ENCODE measurements at regions not wholly inside any gene's neighbourhood (a gene's known extent, or its start where the extent isn't known, plus 50 kb on each side); places are given as distances from the start of the nearest gene placed in this dataset.

- Histone ChIP-seq H3K79me2 (ENCODE audit: insufficient read depth, low read length) (no peaks in the 10 kb centered on the region), H3K9me3 (ENCODE audit: insufficient read depth, low read depth, low read length) (no peaks in the 10 kb centered on the region), H2AFZ (ENCODE audit: low read depth, low read length) (no peak overlapping the region), H3K4me3 (ENCODE audit: insufficient read depth, low read depth, low read length) (no peak overlapping the region), H3K9ac (ENCODE audit: low read length) (no peak overlapping the region), H3K27ac (ENCODE audit: low read depth, low read length) (no peak overlapping the region), H3K4me1 (ENCODE audit: insufficient read depth, low read length) (no peaks in the 10 kb centered on the region), H3K27me3 (ENCODE audit: insufficient read depth, low read length) (no peaks in the 10 kb centered on the region), H3K4me2 (ENCODE audit: low read length) (no peak overlapping the region), H4K20me1 (ENCODE audit: insufficient read depth, low read length) (no peaks in the 10 kb centered on the region), H3K36me3 (ENCODE audit: insufficient read depth, low read length) (no peaks in the 10 kb centered on the region)
- H3K4me3 Mint-ChIP-seq (ENCODE audit: unreplicated experiment): no peak overlapping the region
- TF ChIP-seq CTCF (IDR thresholded peaks at IDR 0.05; ENCODE audit: insufficient read depth, low read depth, low read length): no peak
- H3K4me1 Mint-ChIP-seq (ENCODE audit: low read depth, unreplicated experiment): no peaks in the 10 kb centered on the region
- no peak overlapping the region for H3K27ac Mint-ChIP-seq (ENCODE audit: unreplicated experiment)
- no peak for DNase-seq (ENCODE audit: low read depth)
- no peaks in the 10 kb centered on the region for H3K9me3 Mint-ChIP-seq (ENCODE audit: unreplicated experiment)
- H3K27me3 Mint-ChIP-seq (ENCODE audit: low read depth, unreplicated experiment): peaks cover 6% of the 10 kb centered on the region
- H3K36me3 Mint-ChIP-seq (ENCODE audit: low read depth, unreplicated experiment): no peaks in the 10 kb centered on the region
- no peak for FAIRE-seq
Measured at GRCh38 chr2:151030663-151031230, 230.9 kb downstream of the RBM43 start.

- Histone ChIP-seq H3K9ac (ENCODE audit: low read length) (no peak overlapping the region), H3K9me3 (ENCODE audit: insufficient read depth, low read depth, low read length) (no peaks in the 10 kb centered on the region), H3K4me1 (ENCODE audit: insufficient read depth, low read length) (no peaks in the 10 kb centered on the region), H4K20me1 (ENCODE audit: insufficient read depth, low read length) (no peaks in the 10 kb centered on the region), H3K79me2 (ENCODE audit: insufficient read depth, low read length) (no peaks in the 10 kb centered on the region), H3K4me2 (ENCODE audit: low read length) (no peak overlapping the region), H2AFZ (ENCODE audit: low read depth, low read length) (no peak overlapping the region), H3K36me3 (ENCODE audit: insufficient read depth, low read length) (no peaks in the 10 kb centered on the region), H3K27ac (ENCODE audit: low read depth, low read length) (no peak overlapping the region), H3K27me3 (ENCODE audit: insufficient read depth, low read length) (no peaks in the 10 kb centered on the region), H3K4me3 (ENCODE audit: insufficient read depth, low read depth, low read length) (no peak overlapping the region)
- H3K4me1 Mint-ChIP-seq (ENCODE audit: low read depth, unreplicated experiment): no peaks in the 10 kb centered on the region
- FAIRE-seq (no peak), DNase-seq (ENCODE audit: low read depth) (peak; percentile 76)
- peaks cover 6% of the 10 kb centered on the region for H3K27me3 Mint-ChIP-seq (ENCODE audit: low read depth, unreplicated experiment)
- H3K4me3 Mint-ChIP-seq (ENCODE audit: unreplicated experiment): no peak overlapping the region
- H3K27ac Mint-ChIP-seq (ENCODE audit: unreplicated experiment): no peak overlapping the region
- H3K36me3 Mint-ChIP-seq (ENCODE audit: low read depth, unreplicated experiment): no peaks in the 10 kb centered on the region
- no peaks in the 10 kb centered on the region for H3K9me3 Mint-ChIP-seq (ENCODE audit: unreplicated experiment)
- TF ChIP-seq CTCF (IDR thresholded peaks at IDR 0.05; ENCODE audit: insufficient read depth, low read depth, low read length): no peak
- TF ChIP-seq EZH2 (IDR thresholded peaks at IDR 0.05; ENCODE audit: insufficient read depth, low read length): no peak
Measured at GRCh38 chr2:151029406-151030157, 232.1 kb downstream of the RBM43 start.

GRCh38 chr2:151028691-151029176, 232.9 kb downstream of the RBM43 start:
- Mint-ChIP-seq H3K9me3 (ENCODE audit: unreplicated experiment) (no peaks in the 10 kb centered on the region), H3K4me3 (ENCODE audit: unreplicated experiment) (no peak overlapping the region), H3K27ac (ENCODE audit: unreplicated experiment) (no peak overlapping the region), H3K4me1 (ENCODE audit: low read depth, unreplicated experiment) (no peaks in the 10 kb centered on the region), H3K27me3 (ENCODE audit: low read depth, unreplicated experiment) (peaks cover 6% of the 10 kb centered on the region), H3K36me3 (ENCODE audit: low read depth, unreplicated experiment) (no peaks in the 10 kb centered on the region)
- Histone ChIP-seq H3K27me3 (ENCODE audit: insufficient read depth, low read length) (no peaks in the 10 kb centered on the region), H3K79me2 (ENCODE audit: insufficient read depth, low read length) (no peaks in the 10 kb centered on the region), H3K4me3 (ENCODE audit: insufficient read depth, low read depth, low read length) (no peak overlapping the region), H3K4me2 (ENCODE audit: low read length) (no peak overlapping the region), H3K9ac (ENCODE audit: low read length) (no peak overlapping the region), H3K36me3 (ENCODE audit: insufficient read depth, low read length) (no peaks in the 10 kb centered on the region), H3K9me3 (ENCODE audit: insufficient read depth, low read depth, low read length) (no peaks in the 10 kb centered on the region), H3K4me1 (ENCODE audit: insufficient read depth, low read length) (no peaks in the 10 kb centered on the region), H2AFZ (ENCODE audit: low read depth, low read length) (no peak overlapping the region), H3K27ac (ENCODE audit: low read depth, low read length) (no peak overlapping the region), H4K20me1 (ENCODE audit: insufficient read depth, low read length) (no peaks in the 10 kb centered on the region)
- TF ChIP-seq CTCF (IDR thresholded peaks at IDR 0.05; ENCODE audit: insufficient read depth, low read depth, low read length) (no peak), EZH2 (IDR thresholded peaks at IDR 0.05; ENCODE audit: insufficient read depth, low read length) (no peak)
- FAIRE-seq (no peak), DNase-seq (ENCODE audit: low read depth) (no peak)

Measured in astrocyte (in vitro differentiated cells and primary cell).